CD4-positive, CD25-positive, alpha-beta regulatory T cell (primary cell): ENCODE measurements at regions not wholly inside any gene's neighbourhood (a gene's known extent, or its start where the extent isn't known, plus 50 kb on each side); places are given as distances from the start of the nearest gene placed in this dataset.

Source experiments
- ATAC-seq, 2 donors: fragments of 150-1000 bp; cut with Tn5 transposase; one replicate each; pipeline ENCODE4 v1.10.0; 2021; ENCODE audit warnings: low read depth in 2 of 2, moderate number of reproducible peaks in 2 of 2, moderate library complexity in 1 of 2
- DNase-seq, 3 donors: peaks; one replicate each; pipeline versions ENCODE4 v3.0.0 to v3.0.0-alpha.2; 2012 to 2022; ENCODE audit warnings: mixed read lengths in 1 of 3
- H3K27ac ChIP-seq: one replicate; pipeline ENCODE4 v1.7.0; 2013; ENCODE audit warnings: mild to moderate bottlenecking, low read length; ENCODE audit not compliant: insufficient read depth, poor library complexity, severe bottlenecking
- H3K27me3 ChIP-seq: one replicate; pipeline ENCODE4 v1.7.0; 2013; ENCODE audit warnings: low read length; ENCODE audit not compliant: control insufficient read depth, insufficient read depth
- H3K36me3 ChIP-seq: one replicate; pipeline ENCODE4 v1.7.0; 2013; ENCODE audit warnings: mild to moderate bottlenecking, low read length, moderate library complexity; ENCODE audit not compliant: control insufficient read depth, insufficient read depth
- H3K4me1 ChIP-seq: 2 replicates; pipeline ENCODE4 v1.7.0; 2013; ENCODE audit warnings: mild to moderate bottlenecking, low read length; ENCODE audit not compliant: insufficient read depth, control insufficient read depth, poor library complexity, severe bottlenecking
- H3K4me3 ChIP-seq: one replicate; pipeline ENCODE4 v1.7.0; 2013; ENCODE audit warnings: low read depth, mild to moderate bottlenecking, low read length, moderate library complexity
- H3K9me3 ChIP-seq, 2 experiments: 1 replicate in 1 of 2; 2 replicates in 1 of 2; pipeline ENCODE4 v1.7.0; 2013; ENCODE audit warnings: low read length in 2 of 2, mild to moderate bottlenecking in 1 of 2, moderate library complexity in 1 of 2; ENCODE audit not compliant: control insufficient read depth in 2 of 2
- H3K27ac Mint-ChIP-seq, 3 donors: one replicate each; pipeline ENCODE4 v1.8.0; 2020 to 2022; ENCODE audit warnings: mild to moderate bottlenecking in 3 of 3, mixed read lengths in 3 of 3, moderate library complexity in 2 of 3
- H3K27me3 Mint-ChIP-seq: one replicate; pipeline ENCODE4 v1.8.0; 2022; ENCODE audit warnings: mild to moderate bottlenecking, mixed read lengths
- H3K36me3 Mint-ChIP-seq: one replicate; pipeline ENCODE4 v1.8.0; 2020; ENCODE audit warnings: mixed read lengths
- H3K4me1 Mint-ChIP-seq, 4 donors: one replicate each; pipeline ENCODE4 v1.8.0; 2020 to 2022; ENCODE audit warnings: mixed read lengths in 4 of 4, mild to moderate bottlenecking in 1 of 4
- H3K4me3 Mint-ChIP-seq, 4 donors: one replicate each; pipeline ENCODE4 v1.8.0; 2020 to 2022; ENCODE audit warnings: mild to moderate bottlenecking in 4 of 4, mixed read lengths in 4 of 4, moderate library complexity in 3 of 4
- H3K9me3 Mint-ChIP-seq, 7 donors: one replicate each; pipeline ENCODE4 v1.8.0; 2020 to 2022; ENCODE audit warnings: mixed read lengths in 7 of 7, mild to moderate bottlenecking in 3 of 7, moderate library complexity in 2 of 7

GRCh38 chr10:131440405-131441360, 129.2 kb upstream of the TCERG1L start:
- Histone ChIP-seq H3K4me3 (no peak overlapping the region), H3K4me1 (no peaks in the 10 kb centered on the region), H3K27me3 (no peaks in the 10 kb centered on the region), H3K9me3 (no peaks in the 10 kb centered on the region), H3K27ac (no peak overlapping the region), H3K36me3 (no peaks in the 10 kb centered on the region)
- ATAC-seq (no peak), DNase-seq (no peak)
- Mint-ChIP-seq H3K4me3 (no peak overlapping the region), H3K9me3 (peaks cover 0 to 3% (median 0%) of the 10 kb centered on the region in 7 donors), H3K4me1 (no peaks in the 10 kb centered on the region), H3K36me3 (no peaks in the 10 kb centered on the region), H3K27me3 (no peaks in the 10 kb centered on the region), H3K27ac (no peak overlapping the region)

GRCh38 chr10:131442271-131442670, 130.8 kb upstream of the TCERG1L start:
- H3K9me3 Mint-ChIP-seq, result peaks cover 0 to 3% (median 0%) of the 10 kb centered on the region in 7 donors
- Histone ChIP-seq H3K36me3 (no peaks in the 10 kb centered on the region), H3K4me1 (no peaks in the 10 kb centered on the region), H3K27ac (no peak overlapping the region), H3K27me3 (no peaks in the 10 kb centered on the region), H3K4me3 (no peak overlapping the region), H3K9me3 (no peaks in the 10 kb centered on the region)
- no peak overlapping the region for H3K27ac Mint-ChIP-seq
- no peak for DNase-seq
- H3K36me3 Mint-ChIP-seq, result no peaks in the 10 kb centered on the region
- peaks cover 4% of the 10 kb centered on the region for H3K27me3 Mint-ChIP-seq
- H3K4me3 Mint-ChIP-seq, result no peak overlapping the region
- ATAC-seq, result no peak
- no peaks in the 10 kb centered on the region for H3K4me1 Mint-ChIP-seq

- no peak for ATAC-seq
- Histone ChIP-seq H3K27me3 (no peaks in the 10 kb centered on the region), H3K9me3 (no peaks in the 10 kb centered on the region), H3K27ac (no peak overlapping the region), H3K4me1 (no peaks in the 10 kb centered on the region), H3K4me3 (no peak overlapping the region), H3K36me3 (no peaks in the 10 kb centered on the region)
- no peaks in the 10 kb centered on the region for H3K4me1 Mint-ChIP-seq
- no peak overlapping the region for H3K27ac Mint-ChIP-seq
- DNase-seq, result no peak
- no peak overlapping the region for H3K4me3 Mint-ChIP-seq
- H3K36me3 Mint-ChIP-seq, result no peaks in the 10 kb centered on the region
- H3K27me3 Mint-ChIP-seq, result peaks cover 5% of the 10 kb centered on the region
- peaks cover 0 to 2% (median 0%) of the 10 kb centered on the region in 7 donors for H3K9me3 Mint-ChIP-seq
Observed at GRCh38 chr10:131444286-131444685, 132.8 kb upstream of the TCERG1L start.

- no peaks in the 10 kb centered on the region for H3K4me1 Mint-ChIP-seq
Observed at GRCh38 chr10:131444862-131445461, 133.4 kb upstream of the TCERG1L start.

GRCh38 chr10:131445623-131446022, 134.1 kb upstream of the TCERG1L start:
- Mint-ChIP-seq H3K27ac (no peak overlapping the region), H3K4me1 (no peaks in the 10 kb centered on the region), H3K36me3 (no peaks in the 10 kb centered on the region), H3K9me3 (peaks cover 0 to 2% (median 0%) of the 10 kb centered on the region in 7 donors), H3K4me3 (no peak overlapping the region), H3K27me3 (peaks cover 8% of the 10 kb centered on the region)
- DNase-seq (no peak), ATAC-seq (no peak)
- H3K27me3 ChIP-seq, result no peaks in the 10 kb centered on the region
- H3K27ac ChIP-seq, result no peak overlapping the region
- H3K9me3 ChIP-seq, result no peaks in the 10 kb centered on the region
- H3K4me3 ChIP-seq, result no peak overlapping the region
- no peaks in the 10 kb centered on the region for H3K4me1 ChIP-seq
- no peaks in the 10 kb centered on the region for H3K36me3 ChIP-seq

More at GRCh38 chr10:131444862-131445461, 133.4 kb upstream of the TCERG1L start:
- Mint-ChIP-seq H3K27ac (no peak overlapping the region), H3K9me3 (peaks cover 0 to 2% (median 0%) of the 10 kb centered on the region in 7 donors), H3K27me3 (peaks cover 8% of the 10 kb centered on the region), H3K4me3 (no peak overlapping the region), H3K36me3 (no peaks in the 10 kb centered on the region)
- no peaks in the 10 kb centered on the region for H3K36me3 ChIP-seq
- no peak overlapping the region for H3K4me3 ChIP-seq
- H3K27me3 ChIP-seq, result no peaks in the 10 kb centered on the region
- H3K27ac ChIP-seq, result no peak overlapping the region
- no peaks in the 10 kb centered on the region for H3K9me3 ChIP-seq
- H3K4me1 ChIP-seq, result no peaks in the 10 kb centered on the region
- ATAC-seq, result no peak
- DNase-seq, result no peak

- Mint-ChIP-seq H3K27me3 (peaks cover 8% of the 10 kb centered on the region), H3K4me1 (no peaks in the 10 kb centered on the region), H3K27ac (no peak overlapping the region), H3K36me3 (no peaks in the 10 kb centered on the region), H3K9me3 (peaks cover 0 to 2% (median 0%) of the 10 kb centered on the region in 7 donors), H3K4me3 (no peak overlapping the region)
- H3K4me3 ChIP-seq, result no peak overlapping the region
- no peak for ATAC-seq
- no peaks in the 10 kb centered on the region for H3K36me3 ChIP-seq
- H3K27me3 ChIP-seq, result no peaks in the 10 kb centered on the region
- no peak for DNase-seq
- no peak overlapping the region for H3K27ac ChIP-seq
- H3K4me1 ChIP-seq, result no peaks in the 10 kb centered on the region
- H3K9me3 ChIP-seq, result no peaks in the 10 kb centered on the region
Observed at GRCh38 chr10:131446171-131446570, 134.7 kb upstream of the TCERG1L start.

GRCh38 chr10:131448171-131448570, 136.7 kb upstream of the TCERG1L start:
- DNase-seq (no peak), ATAC-seq (no peak)
- Histone ChIP-seq H3K9me3 (no peaks in the 10 kb centered on the region), H3K4me1 (no peaks in the 10 kb centered on the region), H3K27me3 (peaks cover 2% of the 10 kb centered on the region), H3K4me3 (no peak overlapping the region), H3K27ac (no peak overlapping the region), H3K36me3 (no peaks in the 10 kb centered on the region)
- H3K36me3 Mint-ChIP-seq, result no peaks in the 10 kb centered on the region
- H3K27me3 Mint-ChIP-seq, result peaks cover 8% of the 10 kb centered on the region
- no peak overlapping the region for H3K27ac Mint-ChIP-seq
- no peak overlapping the region for H3K4me3 Mint-ChIP-seq
- H3K4me1 Mint-ChIP-seq, result peaks cover 0 to 7% (median 1%) of the 10 kb centered on the region in 4 donors
- peaks cover 0 to 2% (median 0%) of the 10 kb centered on the region in 7 donors for H3K9me3 Mint-ChIP-seq
